Pulmonary artery endothelial cell (primary cell): ENCODE measurements at regions not wholly inside any gene's neighbourhood (a gene's known extent, or its start where the extent isn't known, plus 50 kb on each side); places are given as distances from the start of the nearest gene placed in this dataset.
"Not testable (repeated sequence)": the region's sequence is repeated elsewhere in the genome, so short reads cannot be mapped to it uniquely, and the experiment has no call there.

Source experiments
- DNase-seq: peaks from one replicate; pipeline ENCODE4 v3.0.0-alpha.2; 2011; ENCODE audit warnings: low read depth, low spot score

- DNase-seq = no peak
Observed at GRCh38 chr5:12592228-12592627, 688.0 kb upstream of the CTNND2 start.

GRCh38 chr5:12586406-12586805 is 682.2 kb upstream of the CTNND2 start:
- no peak for DNase-seq

DNA sequence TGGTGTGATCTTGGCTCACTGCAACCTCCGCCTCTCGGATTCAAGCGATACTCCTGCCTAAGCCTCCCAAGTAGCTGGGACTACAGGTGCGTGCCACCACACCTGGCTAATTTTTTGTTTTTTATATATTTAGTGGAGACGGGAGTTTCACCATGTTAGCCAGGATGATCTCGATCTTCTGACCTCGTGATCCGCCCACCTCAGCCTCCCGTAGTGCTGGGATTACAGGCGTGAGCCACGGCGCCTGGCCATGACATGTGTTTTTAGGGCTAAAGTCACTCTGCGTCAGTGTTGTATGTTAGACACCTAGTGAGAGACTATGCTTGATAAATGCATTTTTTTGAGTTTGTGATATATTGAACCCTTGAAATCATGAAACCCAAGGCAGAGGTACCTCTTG is 674.6 kb upstream of the CTNND2 start:
- DNase-seq = not testable (repeated sequence)

DNA sequence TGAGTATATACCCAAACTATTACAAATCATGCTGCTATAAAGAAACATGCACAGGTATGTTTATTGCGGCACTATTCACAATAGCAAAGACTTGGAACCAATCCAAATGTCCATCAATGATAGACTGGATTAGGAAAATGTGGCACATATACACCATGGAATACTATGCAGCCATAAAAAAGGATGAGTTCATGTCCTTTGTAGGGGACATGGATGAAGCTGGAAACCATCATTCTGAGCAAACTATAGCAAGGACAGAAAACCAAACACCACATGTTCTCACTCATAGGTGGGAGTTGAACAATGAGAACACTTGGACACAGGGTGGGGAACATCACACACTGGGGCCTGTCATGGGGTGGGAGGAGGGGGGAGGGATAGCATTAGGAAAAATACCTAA is 672.7 kb upstream of the CTNND2 start:
- not testable (repeated sequence) for DNase-seq

- not testable (repeated sequence) for DNase-seq
Observed at GRCh38 chr5:12574298-12575093, 670.2 kb upstream of the CTNND2 start.

DNA sequence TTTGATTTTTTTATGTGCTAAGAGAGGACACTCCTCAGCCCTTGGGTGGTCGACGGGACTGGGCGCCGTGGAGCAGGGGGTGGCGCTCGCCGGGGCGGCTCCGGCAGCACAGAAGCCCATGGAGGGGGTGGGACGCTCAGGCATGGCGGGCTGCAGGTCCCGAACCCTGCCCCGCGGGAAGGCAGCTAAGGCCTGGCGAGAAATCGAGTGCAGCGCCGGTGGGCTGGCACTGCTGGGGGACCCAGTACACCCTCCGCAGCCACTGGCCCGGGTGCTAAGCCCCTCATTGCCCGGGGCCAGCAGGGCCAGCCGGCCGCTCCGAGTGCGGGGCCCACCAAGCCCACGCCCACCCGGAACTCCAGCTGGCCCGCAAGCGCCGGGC is 669.7 kb upstream of the CTNND2 start:
- DNase-seq = not testable (repeated sequence)

DNA sequence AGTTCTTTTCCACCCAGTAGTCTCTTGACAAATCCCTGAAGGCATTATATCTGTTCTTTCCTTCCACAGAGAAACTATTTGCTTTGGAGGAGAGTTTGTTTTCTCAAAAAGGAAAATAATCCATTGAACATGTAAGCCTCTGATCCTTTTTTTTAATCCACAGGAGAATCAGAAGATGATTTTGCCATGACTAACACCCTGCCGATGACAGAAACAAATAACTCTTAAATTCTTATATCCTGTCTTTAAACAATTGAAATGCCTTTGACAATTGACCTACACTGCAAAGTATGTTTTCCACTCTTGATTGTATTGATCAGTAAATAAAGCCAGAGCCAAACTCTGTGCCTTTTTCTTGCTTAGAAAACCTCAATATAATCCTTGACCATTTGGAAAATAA is 666.4 kb upstream of the CTNND2 start:
- no peak for DNase-seq

DNA sequence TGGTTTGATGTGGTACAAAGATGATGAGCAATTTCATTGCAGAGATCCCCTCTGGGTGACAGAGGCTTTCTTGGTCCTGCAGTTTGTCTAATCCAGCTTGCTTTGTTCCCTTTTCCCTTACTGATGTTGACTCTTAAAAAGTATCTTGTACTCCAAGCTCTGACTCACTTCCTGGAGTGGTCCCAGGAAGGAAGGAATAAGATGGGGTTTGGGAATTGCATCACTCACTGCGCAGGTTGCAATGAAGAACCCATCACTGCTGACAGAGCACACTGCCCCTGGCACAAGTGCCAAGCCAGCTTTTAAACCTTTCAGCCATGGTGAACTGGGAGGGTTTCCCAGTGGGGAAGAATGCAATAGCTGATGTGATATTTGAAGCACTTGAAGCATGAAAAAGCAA is 662.2 kb upstream of the CTNND2 start:
- no peak for DNase-seq

GRCh38 chr5:12557012-12557411 is 652.8 kb upstream of the CTNND2 start:
- no peak for DNase-seq

- no peak for DNase-seq
Observed at GRCh38 chr5:12526113-12526512, 621.9 kb upstream of the CTNND2 start.

GRCh38 chr5:12522116-12522515 is 617.9 kb upstream of the CTNND2 start:
- DNase-seq = no peak

DNA sequence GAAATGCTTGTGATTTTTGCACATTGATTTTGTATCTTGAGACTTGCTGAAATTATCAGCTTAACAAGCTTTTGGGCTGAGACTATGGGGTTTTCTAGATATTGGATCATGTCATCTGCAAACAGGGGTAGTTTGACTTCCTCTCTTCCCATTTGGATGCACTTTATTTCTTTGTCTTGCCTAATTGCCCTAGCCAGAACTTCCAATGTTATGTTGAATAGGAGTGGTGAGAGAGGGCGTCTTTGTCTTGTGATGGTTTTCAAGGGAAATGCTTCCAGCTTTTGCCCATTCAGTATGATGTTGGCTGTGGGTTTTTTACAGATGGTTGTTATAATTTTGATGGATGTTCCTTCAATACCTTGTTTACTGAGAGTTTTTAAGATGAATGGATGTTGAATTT is 600.7 kb upstream of the CTNND2 start:
- not testable (repeated sequence) for DNase-seq

GRCh38 chr5:12488161-12488560 is 583.9 kb upstream of the CTNND2 start:
- no peak for DNase-seq

DNA sequence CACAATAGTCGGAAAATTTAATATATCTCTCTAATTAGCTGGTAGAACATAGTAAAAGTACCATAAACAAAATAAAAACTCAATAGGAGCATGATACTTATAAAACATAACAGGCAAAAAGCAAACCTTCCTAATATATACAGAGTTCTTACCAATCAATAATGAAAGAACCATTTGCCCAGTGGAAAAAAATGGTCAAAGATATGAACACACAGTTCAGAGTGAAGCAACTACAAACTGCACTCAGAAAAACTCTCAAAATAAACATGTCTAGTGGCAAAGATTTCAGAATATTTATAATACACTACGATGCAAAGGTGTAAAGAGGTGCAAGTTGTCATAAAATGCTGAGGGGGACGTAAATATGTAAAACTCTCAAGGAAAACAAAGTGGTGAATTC is 576.2 kb upstream of the CTNND2 start:
- no peak for DNase-seq

GRCh38 chr5:12477554-12477953 is 573.3 kb upstream of the CTNND2 start:
- no peak for DNase-seq

GRCh38 chr5:12467799-12468198 is 563.6 kb upstream of the CTNND2 start:
- DNase-seq = no peak

- no peak for DNase-seq
Observed at GRCh38 chr5:12460493-12461261, 556.4 kb upstream of the CTNND2 start.

GRCh38 chr5:12459326-12459725 is 555.1 kb upstream of the CTNND2 start:
- DNase-seq = no peak

- DNase-seq = no peak
Observed at GRCh38 chr5:12419075-12419474, 514.8 kb upstream of the CTNND2 start.

DNA sequence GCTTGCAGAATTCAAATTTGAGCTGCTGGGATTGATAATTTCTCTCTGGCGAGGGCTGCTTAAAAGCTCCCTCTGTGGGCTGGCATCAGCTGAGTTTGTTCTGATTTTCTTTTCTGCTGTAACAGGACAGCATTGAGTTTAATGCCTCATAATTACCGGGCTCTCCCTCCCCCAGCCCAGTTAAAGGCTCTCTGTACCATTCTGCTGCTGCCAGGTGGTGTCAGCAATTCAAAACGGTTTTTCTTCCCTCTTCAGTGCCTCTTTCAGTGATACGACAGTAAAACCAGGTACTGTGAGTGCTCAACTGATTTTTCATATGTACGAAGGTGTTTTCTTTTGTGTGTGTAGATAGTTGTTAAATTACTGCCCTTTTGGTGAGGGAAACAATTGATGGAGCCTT is 509.3 kb upstream of the CTNND2 start:
- DNase-seq = no peak

- DNase-seq = no peak
Observed at GRCh38 chr5:12413075-12413474, 508.8 kb upstream of the CTNND2 start.

DNA sequence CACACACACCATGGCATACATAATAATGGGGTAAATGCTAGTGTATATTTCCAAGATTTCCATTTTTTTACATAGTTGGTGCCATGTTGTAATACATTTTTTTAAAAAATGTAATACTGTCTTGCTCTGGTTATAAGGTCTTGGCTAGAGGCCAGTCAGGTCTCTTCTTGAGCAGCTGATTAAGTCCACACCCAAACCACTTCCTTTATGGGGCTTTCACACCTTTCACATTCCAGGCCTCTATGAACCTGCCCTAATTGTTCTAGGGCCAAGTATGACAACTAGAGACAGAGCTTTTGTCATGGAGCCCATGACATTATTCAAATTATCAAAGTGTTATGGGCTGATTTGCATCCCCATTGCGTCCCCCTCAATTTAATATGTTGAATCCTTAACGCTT is 495.6 kb upstream of the CTNND2 start:
- no peak for DNase-seq

GRCh38 chr5:12392246-12392645 is 488.0 kb upstream of the CTNND2 start:
- no peak for DNase-seq
